GM18858 (cell line): ENCODE measurements at regions not wholly inside any gene's neighbourhood (a gene's known extent, or its start where the extent isn't known, plus 50 kb on each side); places are given as distances from the start of the nearest gene placed in this dataset.

Source experiments
- ATAC-seq: cut with Tn5 transposase; IDR thresholded peaks from one replicate; pipeline ENCODE4 v1.9.1; 2021; ENCODE audit not compliant: unreplicated experiment

GRCh38 chr2:204177251-204177976 lies 240.9 kb downstream of the ICOS start:
- ATAC-seq: no peak

GRCh38 chr2:204177977-204178522 lies 241.5 kb downstream of the ICOS start:
- ATAC-seq: no peak

- ATAC-seq: no peak
These were observed 244.1 kb downstream of the ICOS start for GRCh38 chr2:204180649-204181048.

GRCh38 chr2:204183608-204184007 lies 247.0 kb downstream of the ICOS start:
- no peak for ATAC-seq

- ATAC-seq: no peak
These were observed 247.7 kb downstream of the ICOS start for GRCh38 chr2:204184226-204184625.

- ATAC-seq: no peak
These were observed 250.9 kb downstream of the ICOS start for GRCh38 chr2:204187229-204188083.

GRCh38 chr2:204191574-204191973 lies 255.0 kb downstream of the ICOS start:
- ATAC-seq: no peak

GRCh38 chr2:204195498-204195897 lies 258.9 kb downstream of the ICOS start:
- ATAC-seq: no peak

- no peak for ATAC-seq
These were observed 260.9 kb downstream of the ICOS start for GRCh38 chr2:204197336-204198005.

- ATAC-seq: no peak
These were observed 262.8 kb downstream of the ICOS start for GRCh38 chr2:204199357-204199756.

- ATAC-seq: no peak
These were observed 264.9 kb downstream of the ICOS start for GRCh38 chr2:204201507-204201906.

GRCh38 chr2:204202253-204202652 lies 265.7 kb downstream of the ICOS start:
- no peak for ATAC-seq

- no peak for ATAC-seq
These were observed 267.1 kb downstream of the ICOS start for GRCh38 chr2:204203704-204204103.

- no peak for ATAC-seq
These were observed 268.5 kb downstream of the ICOS start for GRCh38 chr2:204205082-204205481.

GRCh38 chr2:204205538-204205937 lies 269.0 kb downstream of the ICOS start:
- ATAC-seq: no peak

GRCh38 chr2:204207866-204208265 lies 271.3 kb downstream of the ICOS start:
- ATAC-seq: no peak

- ATAC-seq: no peak
These were observed 277.0 kb downstream of the ICOS start for GRCh38 chr2:204213588-204213987.

- ATAC-seq: no peak
These were observed 281.5 kb downstream of the ICOS start for GRCh38 chr2:204218040-204218439.

GRCh38 chr2:204219196-204219595 lies 282.6 kb downstream of the ICOS start:
- ATAC-seq: no peak

- ATAC-seq: no peak
These were observed 284.3 kb downstream of the ICOS start for GRCh38 chr2:204220896-204221295.

GRCh38 chr2:204223046-204223445 lies 286.5 kb downstream of the ICOS start:
- no peak for ATAC-seq
